ENCODE measurements at regions not wholly inside any gene's neighbourhood (a gene's known extent, or its start where the extent isn't known, plus 50 kb on each side); places are given as distances from the start of the nearest gene placed in this dataset.
"Not testable (repeated sequence)": the region's sequence is repeated elsewhere in the genome, so short reads cannot be mapped to it uniquely, and the experiment has no call there.

DNA sequence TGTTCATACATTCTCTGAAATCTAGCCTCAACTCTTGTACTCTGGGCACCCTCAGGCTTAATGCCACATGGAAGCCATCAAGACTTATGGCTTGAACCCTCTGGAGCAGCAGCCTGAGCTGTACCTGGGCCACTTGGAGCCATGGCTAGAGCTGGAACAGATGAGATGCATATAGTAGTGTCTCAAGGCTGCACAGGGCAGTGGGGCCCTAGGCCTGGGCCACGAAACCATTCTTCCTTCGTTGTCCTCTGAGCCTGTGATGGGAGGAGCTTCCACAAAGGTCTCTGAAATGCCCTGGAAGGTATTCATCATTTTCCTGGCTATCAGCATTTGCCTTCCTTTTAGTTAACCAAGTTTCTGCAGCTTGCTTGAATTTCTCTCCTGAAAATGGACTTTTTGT lies 1427.2 kb upstream of the PCDH10 start:
- no peak for DNase-seq (ENCODE audit: extremely low spot score)
- TF ChIP-seq, protein P1, sequence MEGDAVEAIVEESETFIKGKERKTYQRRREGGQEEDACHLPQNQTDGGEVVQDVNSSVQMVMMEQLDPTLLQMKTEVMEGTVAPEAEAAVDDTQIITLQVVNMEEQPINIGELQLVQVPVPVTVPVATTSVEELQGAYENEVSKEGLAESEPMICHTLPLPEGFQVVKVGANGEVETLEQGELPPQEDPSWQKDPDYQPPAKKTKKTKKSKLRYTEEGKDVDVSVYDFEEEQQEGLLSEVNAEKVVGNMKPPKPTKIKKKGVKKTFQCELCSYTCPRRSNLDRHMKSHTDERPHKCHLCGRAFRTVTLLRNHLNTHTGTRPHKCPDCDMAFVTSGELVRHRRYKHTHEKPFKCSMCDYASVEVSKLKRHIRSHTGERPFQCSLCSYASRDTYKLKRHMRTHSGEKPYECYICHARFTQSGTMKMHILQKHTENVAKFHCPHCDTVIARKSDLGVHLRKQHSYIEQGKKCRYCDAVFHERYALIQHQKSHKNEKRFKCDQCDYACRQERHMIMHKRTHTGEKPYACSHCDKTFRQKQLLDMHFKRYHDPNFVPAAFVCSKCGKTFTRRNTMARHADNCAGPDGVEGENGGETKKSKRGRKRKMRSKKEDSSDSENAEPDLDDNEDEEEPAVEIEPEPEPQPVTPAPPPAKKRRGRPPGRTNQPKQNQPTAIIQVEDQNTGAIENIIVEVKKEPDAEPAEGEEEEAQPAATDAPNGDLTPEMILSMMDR (IDR thresholded peaks at IDR 0.05; ENCODE audit: control extremely low read depth, extremely low read depth, low read depth, missing control alignments), result no peak
- ChIA-PET POLR2A (no interaction called here), CTCF (no interaction called here)

DNA sequence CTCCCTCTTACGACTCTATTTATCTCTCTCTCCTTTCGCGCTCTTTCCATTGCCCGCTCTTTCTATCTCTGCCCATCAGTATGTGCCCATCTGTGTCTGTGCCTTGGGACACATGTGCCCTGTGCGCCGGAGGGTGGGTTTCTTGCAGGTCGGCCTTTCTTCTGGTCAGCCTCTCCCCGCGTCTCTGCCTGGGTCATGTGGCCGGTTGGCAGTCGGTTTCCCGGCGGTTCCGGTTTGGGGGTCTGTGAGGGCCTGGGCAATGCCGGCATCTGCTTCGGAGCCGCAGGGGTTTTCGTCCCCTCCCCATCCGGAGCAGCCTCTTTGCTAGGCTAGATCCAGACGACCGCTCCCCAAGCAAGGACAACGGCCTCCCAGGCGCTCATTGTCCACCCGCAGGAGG lies 1426.0 kb upstream of the PCDH10 start:
- DNase-seq (ENCODE audit: extremely low spot score); POLR2A ChIA-PET; CTCF ChIA-PET: not testable (repeated sequence)

DNA sequence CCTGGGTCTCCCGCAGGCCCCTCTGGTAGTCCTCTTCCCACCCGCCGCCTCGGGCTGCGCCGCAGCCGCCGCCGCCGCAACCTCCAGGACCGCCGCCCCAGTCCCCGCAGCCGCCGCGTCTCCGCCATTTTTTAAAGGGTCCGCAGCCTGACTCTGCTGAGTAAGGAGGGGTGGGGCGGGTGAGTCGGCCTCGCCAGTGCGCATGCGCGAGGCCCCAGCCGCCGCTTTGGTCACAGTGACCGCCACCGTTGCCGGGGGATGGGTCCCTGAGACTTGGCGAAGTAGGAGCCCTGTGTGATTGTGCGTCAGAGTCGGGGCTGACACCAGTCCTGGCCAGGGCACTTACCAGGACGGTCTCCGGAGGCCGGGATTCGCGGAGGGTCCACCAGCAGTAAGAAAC lies 1424.2 kb upstream of the PCDH10 start:
- DNase-seq (ENCODE audit: extremely low spot score); CTCF ChIA-PET; POLR2A ChIA-PET: not testable (repeated sequence)

DNA sequence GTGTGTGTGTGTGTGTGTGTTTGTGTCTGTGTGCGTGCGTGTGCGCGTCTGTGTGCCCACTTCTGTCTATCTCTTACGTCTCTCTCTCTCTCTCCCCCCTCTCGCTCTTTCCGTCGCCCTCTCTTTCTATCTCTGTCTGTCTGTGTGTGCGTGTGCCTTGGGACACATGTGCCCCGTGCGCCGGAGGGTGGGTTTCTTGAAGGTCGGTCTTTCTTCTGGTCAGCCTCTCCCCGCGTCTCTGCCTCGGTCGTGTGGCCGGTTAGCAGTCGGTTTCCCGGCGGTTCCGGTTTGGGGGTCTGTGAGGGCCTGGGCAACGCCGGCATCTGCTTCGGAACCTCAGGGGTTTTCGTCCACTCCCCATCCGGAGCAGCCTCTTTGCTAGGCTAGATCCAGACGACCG lies 1423.6 kb upstream of the PCDH10 start:
- CTCF ChIA-PET; DNase-seq (ENCODE audit: extremely low spot score); POLR2A ChIA-PET: not testable (repeated sequence)

DNA sequence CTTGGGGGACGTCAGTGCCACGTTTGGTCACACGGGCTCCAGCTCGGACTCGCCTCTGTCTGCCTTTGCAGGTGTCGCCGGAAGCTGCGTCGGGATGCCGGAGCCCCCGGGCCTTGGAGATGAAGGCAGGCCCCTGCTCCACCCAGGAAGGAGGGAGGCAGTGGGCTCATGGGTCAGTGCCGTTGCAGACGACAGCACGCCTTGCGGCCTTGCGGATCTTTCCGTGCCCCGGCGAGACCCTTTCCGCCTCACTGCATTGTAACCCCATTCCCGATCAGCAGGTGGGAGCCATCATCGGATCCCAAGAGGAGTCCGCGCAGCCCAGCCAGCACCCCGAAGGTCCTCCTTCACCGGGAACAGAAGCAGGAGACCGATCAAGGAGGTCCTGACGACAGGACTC lies 1422.2 kb upstream of the PCDH10 start:
- CTCF ChIA-PET, POLR2A ChIA-PET: not testable (repeated sequence)

DNA sequence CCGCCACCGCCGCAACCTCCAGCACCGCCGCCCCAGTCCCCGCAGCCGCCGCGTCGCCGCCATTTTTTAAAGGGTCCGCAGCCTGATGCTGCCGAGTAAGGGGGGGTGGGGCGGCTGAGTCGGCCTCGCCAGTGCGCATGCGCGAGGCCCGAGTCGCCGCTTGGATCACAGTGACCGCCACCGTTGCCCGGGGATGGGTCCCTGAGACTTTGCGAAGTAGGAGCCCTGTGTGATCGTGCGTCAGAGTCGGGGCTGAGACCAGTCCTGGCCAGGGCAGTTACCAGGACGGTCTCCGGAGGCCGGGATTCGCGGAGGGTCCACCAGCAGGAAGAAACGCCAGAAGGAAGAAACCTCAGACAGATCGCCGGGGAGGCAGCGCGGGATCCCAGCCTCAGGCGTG lies 1421.7 kb upstream of the PCDH10 start:
- DNase-seq (ENCODE audit: extremely low spot score); POLR2A ChIA-PET; CTCF ChIA-PET: not testable (repeated sequence)

More for the DNA sequence above, 1422.2 kb upstream of the PCDH10 start:
- not testable (repeated sequence) for DNase-seq (ENCODE audit: extremely low spot score)

DNA sequence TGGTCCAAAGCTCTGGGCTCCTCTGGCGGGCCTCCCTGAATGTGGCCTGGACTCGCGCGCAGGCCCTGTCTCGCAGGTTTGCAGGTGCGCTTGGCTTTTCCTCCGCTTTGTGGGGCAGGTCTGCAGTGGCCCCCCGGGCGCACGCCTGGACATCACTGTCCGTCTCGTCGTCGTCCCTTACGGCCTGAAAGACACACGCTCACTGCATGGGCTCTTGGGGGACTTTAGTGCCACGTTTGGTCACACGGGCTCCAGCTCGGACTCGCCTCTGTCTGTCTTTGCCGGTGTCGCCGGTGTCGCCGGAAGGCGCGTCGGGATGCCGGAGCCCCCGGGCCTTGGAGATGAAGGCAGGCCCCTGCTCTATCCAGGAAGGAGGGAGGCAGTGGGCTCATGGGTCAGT lies 1419.9 kb upstream of the PCDH10 start:
- POLR2A ChIA-PET; CTCF ChIA-PET; DNase-seq (ENCODE audit: extremely low spot score): not testable (repeated sequence)

DNA sequence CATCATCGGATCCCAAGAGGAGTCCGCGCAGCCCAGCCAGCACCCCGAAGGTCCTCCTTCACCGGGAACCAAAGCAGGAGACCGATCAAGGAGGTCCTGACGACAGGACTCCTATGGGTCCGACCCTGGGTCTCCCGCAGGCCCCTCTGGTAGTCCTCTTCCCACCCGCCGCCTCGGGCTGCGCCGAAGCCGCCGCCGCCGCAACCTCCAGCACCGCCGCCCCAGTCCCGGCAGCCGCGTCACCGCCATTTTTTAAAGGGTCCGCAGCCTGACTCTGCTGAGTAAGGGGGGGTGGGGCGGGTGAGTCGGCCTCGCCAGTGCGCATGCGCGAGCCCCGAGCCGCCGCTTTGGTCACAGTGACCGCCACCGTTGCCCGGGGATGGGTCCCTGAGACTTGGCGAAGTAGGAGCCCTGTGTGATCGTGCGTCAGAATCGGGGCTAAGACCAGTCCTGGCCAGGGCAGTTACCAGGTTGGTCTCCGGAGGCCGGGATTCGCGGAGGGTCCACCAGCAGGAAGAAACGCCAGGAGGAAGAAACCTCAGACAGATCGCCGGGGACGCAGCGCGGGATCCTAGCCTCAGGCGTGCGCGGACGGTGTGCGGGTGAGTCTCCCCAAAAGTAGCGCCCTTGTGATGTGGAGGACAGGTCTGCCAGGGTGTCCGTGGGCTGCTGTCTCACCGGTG lies 1419.2 kb upstream of the PCDH10 start:
- POLR2A ChIA-PET; CTCF ChIA-PET; DNase-seq (ENCODE audit: extremely low spot score): not testable (repeated sequence)

DNA sequence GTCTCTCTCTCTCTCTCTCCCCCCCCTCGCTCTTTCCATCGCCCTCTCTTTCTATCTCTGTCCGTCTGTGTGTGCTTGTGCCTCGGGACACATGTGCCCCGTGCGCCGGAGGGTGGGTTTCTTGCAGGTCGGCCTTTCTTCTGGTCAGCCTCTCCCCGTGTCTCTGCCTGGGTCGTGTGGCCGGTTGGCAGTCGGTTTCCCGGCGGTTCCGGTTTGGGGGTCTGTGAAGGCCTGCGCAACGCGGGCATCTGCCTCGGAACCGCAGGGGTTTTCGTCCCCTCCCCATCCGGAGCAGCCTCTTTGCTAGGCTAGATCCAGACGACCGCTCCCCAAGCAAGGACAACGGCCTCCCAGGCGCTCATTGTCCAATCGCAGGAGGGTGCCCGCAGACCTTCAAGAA lies 1418.5 kb upstream of the PCDH10 start:
- DNase-seq (ENCODE audit: extremely low spot score); POLR2A ChIA-PET; CTCF ChIA-PET: not testable (repeated sequence)

DNA sequence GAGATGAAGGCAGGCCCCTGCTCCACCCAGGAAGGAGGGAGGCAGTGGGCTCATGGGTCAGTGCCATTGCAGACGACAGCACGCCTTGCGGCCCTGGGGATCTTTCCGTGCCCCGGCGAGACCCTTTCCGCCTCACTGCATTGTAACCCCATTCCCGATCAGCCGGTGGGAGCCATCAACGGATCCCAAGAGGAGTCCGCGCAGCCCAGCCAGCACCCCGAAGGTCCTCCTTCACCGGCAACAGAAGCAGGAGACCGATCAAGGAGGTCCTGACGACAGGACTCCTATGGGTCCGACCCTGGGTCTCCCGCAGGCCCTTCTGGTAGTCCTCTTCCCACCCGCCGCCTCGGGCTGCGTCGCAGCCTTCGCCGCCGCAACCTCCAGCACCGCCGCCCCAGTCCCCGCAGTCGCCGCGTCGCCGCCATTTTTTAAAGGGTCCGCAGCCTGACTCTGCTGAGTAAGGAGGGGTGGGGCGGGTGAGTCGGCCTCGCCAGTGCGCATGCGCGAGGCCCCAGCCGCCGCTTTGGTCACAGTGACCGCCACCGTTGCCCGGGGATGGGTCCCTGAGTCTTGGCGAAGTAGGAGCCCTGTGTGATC lies 1417.0 kb upstream of the PCDH10 start:
- POLR2A ChIA-PET; CTCF ChIA-PET; DNase-seq (ENCODE audit: extremely low spot score): not testable (repeated sequence)

DNA sequence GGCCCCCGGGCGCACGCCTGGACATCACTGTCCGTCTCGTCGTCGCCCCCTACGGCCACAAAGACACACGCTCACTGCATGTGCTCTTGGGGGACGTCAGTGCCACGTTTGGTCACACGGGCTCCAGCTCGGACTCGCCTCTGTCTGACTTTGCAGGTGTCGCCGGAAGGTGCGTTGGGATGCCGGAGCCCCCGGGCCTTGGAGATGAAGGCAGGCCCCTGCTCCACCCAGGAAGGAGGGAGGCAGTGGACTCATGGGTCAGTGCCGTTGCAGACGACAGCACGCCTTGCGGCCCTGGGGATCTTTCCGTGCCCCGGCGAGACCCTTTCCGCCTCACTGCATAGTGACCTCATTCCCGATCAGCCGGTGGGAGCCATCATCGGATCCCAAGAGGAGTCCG lies 1414.8 kb upstream of the PCDH10 start:
- DNase-seq (ENCODE audit: extremely low spot score); CTCF ChIA-PET; POLR2A ChIA-PET: not testable (repeated sequence)

DNA sequence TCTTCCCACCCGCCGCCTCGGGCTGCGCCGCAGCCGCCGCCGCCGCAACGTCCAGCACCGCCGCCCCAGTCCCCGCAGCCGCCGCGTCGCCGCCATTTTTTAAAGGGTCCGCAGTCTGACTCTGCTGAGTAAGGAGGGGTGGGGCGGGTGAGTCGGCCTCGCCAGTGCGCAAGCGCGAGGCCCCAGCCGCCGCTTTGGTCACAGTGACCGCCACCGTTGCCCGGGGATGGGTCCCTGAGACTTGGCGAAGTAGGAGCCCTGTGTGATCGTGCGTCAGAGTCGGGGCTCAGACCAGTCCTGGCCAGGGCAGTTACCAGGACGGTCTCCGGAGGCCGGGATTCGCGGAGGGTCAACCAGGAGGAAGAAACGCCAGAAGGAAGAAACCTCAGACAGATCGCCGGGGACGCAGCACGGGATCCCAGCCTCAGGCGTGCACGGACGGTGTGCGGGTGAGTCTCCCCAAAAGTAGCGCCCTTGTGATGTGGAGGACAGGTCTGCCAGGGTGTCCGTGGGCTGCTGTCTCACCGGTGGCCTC lies 1414.2 kb upstream of the PCDH10 start:
- DNase-seq (ENCODE audit: extremely low spot score); POLR2A ChIA-PET; CTCF ChIA-PET: not testable (repeated sequence)

DNA sequence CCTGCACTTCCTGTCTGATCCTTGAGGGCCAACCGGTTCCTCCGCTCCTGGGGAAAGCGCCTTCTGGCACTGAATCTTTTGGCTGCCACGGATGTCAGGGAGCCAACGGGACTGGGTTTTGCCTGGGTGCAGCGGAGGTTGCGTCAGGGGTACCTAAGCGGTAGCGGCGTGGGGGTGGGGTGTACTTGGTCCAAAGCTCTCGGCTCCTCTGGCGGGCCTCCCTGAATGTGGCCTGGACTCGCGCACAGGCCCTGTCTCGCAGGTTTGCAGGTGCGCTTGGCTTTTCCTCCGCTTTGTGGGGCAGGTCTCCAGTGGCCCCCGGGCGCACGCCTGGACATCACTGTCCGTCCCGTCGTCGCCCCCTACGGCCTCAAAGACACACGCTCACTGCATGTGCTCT lies 1410.1 kb upstream of the PCDH10 start:
- CTCF ChIA-PET; POLR2A ChIA-PET; DNase-seq (ENCODE audit: extremely low spot score): not testable (repeated sequence)

DNA sequence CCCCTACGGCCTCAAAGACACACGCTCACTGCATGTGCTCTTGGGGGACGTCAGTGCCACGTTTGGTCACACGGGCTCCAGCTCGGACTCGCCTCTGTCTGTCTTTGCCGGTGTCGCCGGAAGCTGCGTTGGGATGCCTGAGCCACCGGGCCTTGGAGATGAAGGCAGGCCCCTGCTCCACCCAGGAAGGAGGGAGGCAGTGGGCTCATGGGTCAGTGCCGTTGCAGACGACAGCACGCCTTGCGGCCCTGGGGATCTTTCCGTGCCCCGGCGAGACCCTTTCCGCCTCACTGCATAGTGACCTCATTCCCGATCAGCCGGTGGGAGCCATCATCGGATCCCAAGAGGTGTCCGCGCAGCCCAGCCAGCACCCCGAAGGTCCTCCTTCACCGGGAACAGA lies 1407.3 kb upstream of the PCDH10 start:
- POLR2A ChIA-PET; DNase-seq (ENCODE audit: extremely low spot score); CTCF ChIA-PET: not testable (repeated sequence)

DNA sequence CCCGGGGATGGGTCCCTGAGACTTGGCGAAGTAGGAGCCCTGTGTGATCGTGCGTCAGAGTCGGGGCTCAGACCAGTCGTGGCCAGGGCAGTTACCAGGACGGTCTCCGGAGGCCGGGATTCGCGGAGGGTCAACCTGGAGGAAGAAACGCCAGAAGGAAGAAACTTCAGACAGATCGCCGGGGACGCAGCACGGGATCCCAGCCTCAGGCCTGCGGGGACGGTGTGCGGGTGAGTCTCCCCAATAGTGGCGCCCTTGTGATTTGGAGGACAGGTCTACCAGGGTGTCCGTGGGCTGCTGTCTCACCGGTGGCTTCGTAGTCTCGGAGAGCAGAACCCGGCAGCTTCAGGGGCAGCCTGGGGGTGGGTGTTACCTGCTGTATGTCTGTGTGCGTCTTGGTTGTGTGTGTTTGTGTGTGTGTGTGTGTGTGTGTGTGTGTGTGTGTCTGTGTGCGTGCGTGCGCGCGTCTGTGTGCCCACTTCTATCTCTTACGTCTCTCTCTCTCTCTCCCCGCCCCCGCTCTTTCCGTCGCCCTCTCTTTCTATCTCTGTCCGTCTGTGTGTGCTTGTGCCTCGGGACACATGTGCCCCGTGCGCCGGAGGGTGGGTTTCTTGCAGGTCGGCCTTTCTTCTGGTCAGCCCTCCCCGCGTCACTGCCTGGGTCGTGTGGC lies 1406.4 kb upstream of the PCDH10 start:
- CTCF ChIA-PET, POLR2A ChIA-PET: not testable (repeated sequence)

DNA sequence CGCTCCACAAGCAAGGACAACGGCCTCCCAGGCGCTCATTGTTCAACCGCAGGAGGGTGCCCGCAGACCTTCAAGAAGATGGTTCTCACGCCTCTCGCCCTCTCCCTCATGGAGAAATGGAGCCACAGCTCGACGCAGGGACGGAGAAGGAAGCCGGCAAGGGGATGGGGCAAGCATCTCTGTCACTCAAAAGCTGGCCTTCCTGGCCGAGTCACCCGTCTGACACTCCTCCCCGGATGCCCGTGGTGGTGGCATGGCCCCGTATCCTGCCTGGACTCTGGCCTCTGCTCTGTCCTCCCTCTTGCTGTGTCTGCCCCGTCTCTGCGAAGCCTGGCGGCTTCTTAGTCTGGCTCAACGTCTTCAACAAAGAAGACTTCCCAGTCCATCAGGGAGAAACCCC lies 1405.7 kb upstream of the PCDH10 start:
- DNase-seq (ENCODE audit: extremely low spot score); POLR2A ChIA-PET; CTCF ChIA-PET: not testable (repeated sequence)

More for the DNA sequence above, 1406.4 kb upstream of the PCDH10 start:
- DNase-seq (ENCODE audit: extremely low spot score), result not testable (repeated sequence)

DNA sequence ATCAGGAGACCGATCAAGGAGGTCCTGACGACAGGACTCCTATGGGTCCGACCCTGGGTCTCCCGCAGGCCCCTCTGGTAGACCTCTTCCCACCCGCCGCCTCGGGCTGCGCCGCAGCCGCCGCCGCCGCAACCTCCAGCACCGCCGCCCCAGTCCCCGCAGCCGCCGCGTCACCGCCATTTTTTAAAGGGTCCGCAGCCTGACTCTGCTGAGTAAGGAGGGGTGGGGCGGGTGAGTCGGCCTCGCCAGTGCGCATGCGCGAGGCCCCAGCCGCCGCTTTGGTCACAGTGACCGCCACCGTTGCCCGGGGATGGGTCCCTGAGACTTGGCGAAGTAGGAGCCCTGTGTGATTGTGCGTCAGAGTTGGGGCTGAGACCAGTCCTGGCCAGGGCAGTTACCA lies 1401.9 kb upstream of the PCDH10 start:
- POLR2A ChIA-PET; CTCF ChIA-PET; DNase-seq (ENCODE audit: extremely low spot score): not testable (repeated sequence)

DNA sequence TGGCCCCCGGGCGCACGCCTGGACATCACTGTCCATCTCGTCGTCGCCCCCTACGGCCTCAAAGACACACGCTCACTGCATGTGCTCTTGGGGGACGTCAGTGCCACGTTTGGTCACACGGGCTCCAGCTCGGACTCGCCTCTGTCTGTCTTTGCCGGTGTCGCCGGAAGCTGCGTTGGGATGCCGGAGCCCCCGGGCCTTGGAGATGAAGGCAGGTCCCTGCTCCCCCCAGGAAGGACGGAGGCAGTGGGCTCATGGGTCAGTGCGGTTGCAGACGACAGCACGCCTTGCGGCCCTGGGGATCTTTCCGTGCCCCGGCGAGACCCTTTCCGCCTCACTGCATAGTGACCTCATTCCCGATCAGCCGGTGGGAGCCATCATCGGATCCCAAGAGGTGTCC lies 1399.9 kb upstream of the PCDH10 start:
- POLR2A ChIA-PET; CTCF ChIA-PET; DNase-seq (ENCODE audit: extremely low spot score): not testable (repeated sequence)

Data from GM10248 (cell line).